ENCODE measurements at regions not wholly inside any gene's neighbourhood (a gene's known extent, or its start where the extent isn't known, plus 50 kb on each side); places are given as distances from the start of the nearest gene placed in this dataset.

DNA sequence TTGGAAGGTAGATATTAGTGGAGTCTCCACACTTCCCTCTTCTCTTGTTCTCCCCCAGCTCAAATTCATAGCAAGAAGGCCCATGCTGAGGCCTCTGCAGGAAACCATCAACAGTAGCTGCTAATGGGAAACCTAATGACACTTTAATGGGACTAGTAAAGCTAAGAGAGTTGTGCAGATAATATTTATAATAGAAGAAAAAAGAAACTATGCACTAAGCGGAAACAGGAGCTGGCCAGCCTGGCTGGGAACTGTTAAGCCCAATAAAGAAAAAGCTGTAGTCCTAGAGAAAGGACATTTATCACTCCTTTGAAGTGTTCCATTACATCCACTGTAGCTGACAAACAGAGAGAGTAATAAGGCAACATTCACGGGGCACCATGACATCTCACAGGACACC is 229.6 kb downstream of the IGSF11 start:
- TF ChIP-seq, protein P1, sequence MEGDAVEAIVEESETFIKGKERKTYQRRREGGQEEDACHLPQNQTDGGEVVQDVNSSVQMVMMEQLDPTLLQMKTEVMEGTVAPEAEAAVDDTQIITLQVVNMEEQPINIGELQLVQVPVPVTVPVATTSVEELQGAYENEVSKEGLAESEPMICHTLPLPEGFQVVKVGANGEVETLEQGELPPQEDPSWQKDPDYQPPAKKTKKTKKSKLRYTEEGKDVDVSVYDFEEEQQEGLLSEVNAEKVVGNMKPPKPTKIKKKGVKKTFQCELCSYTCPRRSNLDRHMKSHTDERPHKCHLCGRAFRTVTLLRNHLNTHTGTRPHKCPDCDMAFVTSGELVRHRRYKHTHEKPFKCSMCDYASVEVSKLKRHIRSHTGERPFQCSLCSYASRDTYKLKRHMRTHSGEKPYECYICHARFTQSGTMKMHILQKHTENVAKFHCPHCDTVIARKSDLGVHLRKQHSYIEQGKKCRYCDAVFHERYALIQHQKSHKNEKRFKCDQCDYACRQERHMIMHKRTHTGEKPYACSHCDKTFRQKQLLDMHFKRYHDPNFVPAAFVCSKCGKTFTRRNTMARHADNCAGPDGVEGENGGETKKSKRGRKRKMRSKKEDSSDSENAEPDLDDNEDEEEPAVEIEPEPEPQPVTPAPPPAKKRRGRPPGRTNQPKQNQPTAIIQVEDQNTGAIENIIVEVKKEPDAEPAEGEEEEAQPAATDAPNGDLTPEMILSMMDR (IDR thresholded peaks at IDR 0.05), result no peak
- TF ChIP-seq POLR2A (IDR thresholded peaks at IDR 0.05), result no peak

All from adrenal gland (tissue), 5 donors.